ENCODE measurements at regions not wholly inside any gene's neighbourhood (a gene's known extent, or its start where the extent isn't known, plus 50 kb on each side); places are given as distances from the start of the nearest gene placed in this dataset.
"Not testable (repeated sequence)": the region's sequence is repeated elsewhere in the genome, so short reads cannot be mapped to it uniquely, and the experiment has no call there.

DNA sequence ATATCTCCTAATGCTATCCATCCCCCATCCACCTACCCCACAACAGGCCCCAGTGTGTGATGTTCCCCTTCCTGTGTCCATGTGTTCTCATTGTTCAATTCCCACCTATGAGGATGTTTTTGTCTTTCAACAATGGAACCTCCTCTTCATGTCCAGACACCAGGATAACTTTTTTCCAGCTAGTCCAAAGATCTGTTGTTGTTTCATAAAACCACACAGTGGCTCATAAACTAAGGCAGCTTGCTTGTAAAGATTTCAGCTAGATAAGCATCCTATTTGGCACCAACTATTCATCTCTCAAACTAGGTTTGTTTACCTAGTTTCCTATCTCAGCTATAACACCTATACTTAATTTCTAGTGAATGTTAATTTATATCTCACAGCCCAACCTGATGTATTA is 937.7 kb downstream of the TRIB2 start:
- H3K4me3 ChIP-seq (replicated peaks; ENCODE audit: low read depth, low read length) = no peak overlapping the region
- DNase-seq (ENCODE audit: low read depth) = no peak
- no peak for TF ChIP-seq CTCF (IDR thresholded peaks at IDR 0.05; ENCODE audit: low read length, missing control alignments)

DNA sequence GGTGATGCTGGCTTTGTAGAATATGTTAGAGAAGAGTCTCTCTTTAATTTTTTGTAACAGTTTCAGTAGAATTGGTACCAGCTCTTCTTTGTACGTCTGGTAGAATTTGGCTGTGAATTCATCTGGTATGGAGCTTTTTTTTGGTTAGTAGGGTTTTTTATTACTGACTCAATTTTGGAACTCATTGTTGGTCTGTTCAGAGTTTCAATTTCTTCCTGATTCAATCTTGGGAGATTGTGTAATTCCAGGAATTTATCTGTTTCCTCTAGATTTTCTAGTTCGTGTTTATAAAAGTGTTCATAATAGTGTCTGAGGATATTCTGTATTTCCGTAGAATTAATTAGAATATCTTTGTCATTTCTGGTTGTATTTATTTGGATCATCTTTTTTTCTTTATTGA is 943.5 kb downstream of the TRIB2 start:
- no peak for DNase-seq (ENCODE audit: low read depth)
- no peak for TF ChIP-seq CTCF (IDR thresholded peaks at IDR 0.05; ENCODE audit: low read length, missing control alignments)
- H3K4me3 ChIP-seq (replicated peaks; ENCODE audit: low read depth, low read length) = no peak overlapping the region

GRCh38 chr2:13662055-13662454 is 945.3 kb downstream of the TRIB2 start:
- no peak overlapping the region for H3K4me3 ChIP-seq (replicated peaks; ENCODE audit: low read depth, low read length)
- TF ChIP-seq CTCF (IDR thresholded peaks at IDR 0.05; ENCODE audit: low read length, missing control alignments) = no peak
- no peak for DNase-seq (ENCODE audit: low read depth)

GRCh38 chr2:13666582-13667414 is 950.1 kb downstream of the TRIB2 start:
- no peak overlapping the region for H3K4me3 ChIP-seq (replicated peaks; ENCODE audit: low read depth, low read length)
- no peak for TF ChIP-seq CTCF (IDR thresholded peaks at IDR 0.05; ENCODE audit: low read length, missing control alignments)
- no peak for DNase-seq (ENCODE audit: low read depth)

GRCh38 chr2:13667415-13667757 is 950.6 kb downstream of the TRIB2 start:
- TF ChIP-seq CTCF (IDR thresholded peaks at IDR 0.05; ENCODE audit: low read length, missing control alignments) = no peak
- H3K4me3 ChIP-seq (replicated peaks; ENCODE audit: low read depth, low read length) = no peak overlapping the region
- no peak for DNase-seq (ENCODE audit: low read depth)

DNA sequence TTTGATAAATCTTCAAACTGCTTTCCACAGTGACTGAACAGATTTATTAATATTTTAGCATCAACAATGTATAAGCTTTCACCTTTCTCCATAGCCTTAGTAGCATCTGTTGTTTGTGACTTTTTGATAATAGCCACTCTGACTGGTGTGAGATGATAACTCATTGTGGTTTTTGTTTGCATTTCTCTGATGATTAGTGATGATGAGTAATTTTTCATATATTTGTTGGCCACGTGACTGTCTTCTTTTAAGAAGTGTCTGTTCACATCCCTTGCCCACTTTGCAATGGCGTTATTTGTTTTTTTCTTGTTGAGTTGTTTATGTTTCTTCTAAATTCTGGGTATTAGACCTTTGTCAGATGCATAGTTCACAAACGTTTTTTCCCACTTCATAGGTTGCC is 952.9 kb downstream of the TRIB2 start:
- DNase-seq (ENCODE audit: low read depth) = no peak
- no peak for TF ChIP-seq CTCF (IDR thresholded peaks at IDR 0.05; ENCODE audit: low read length, missing control alignments)
- H3K4me3 ChIP-seq (replicated peaks; ENCODE audit: low read depth, low read length) = no peak overlapping the region

DNA sequence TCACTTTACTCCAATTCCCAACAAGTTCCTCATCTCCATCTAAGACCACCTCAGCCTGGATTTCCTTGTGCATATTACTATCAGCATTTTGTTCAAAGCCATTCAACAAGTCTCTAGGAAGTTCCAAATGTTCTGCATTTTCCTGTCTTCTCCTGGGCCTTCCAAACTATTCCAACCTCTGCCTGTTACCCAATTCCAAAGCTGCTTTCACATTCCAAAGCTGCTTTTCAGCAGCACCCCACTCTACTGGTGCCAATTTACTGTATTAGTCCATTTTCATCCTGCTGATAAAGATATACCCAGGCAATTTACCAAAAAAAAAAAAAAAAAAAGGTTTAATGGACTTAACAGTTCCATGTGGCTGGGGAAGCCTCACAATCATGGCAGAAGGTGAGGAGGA is 957.1 kb downstream of the TRIB2 start:
- not testable (repeated sequence) for DNase-seq (ENCODE audit: low read depth); H3K4me3 ChIP-seq (replicated peaks; ENCODE audit: low read depth, low read length)
